SK-N-SH (cell line): ENCODE measurements at regions not wholly inside any gene's neighbourhood (a gene's known extent, or its start where the extent isn't known, plus 50 kb on each side); places are given as distances from the start of the nearest gene placed in this dataset.
A peak's percentile ranks its signal among the peaks of the same experiment; 100 is the strongest.

Experiments
- CTCF ChIA-PET: fragments of 300-600, 350-600 bp; formaldehyde crosslinking; extraction: SDS; loops from one replicate; lab custom pipeline; 2021; lab: Yijun Ruan, JAX
- POLR2A ChIA-PET: fragments of 350-600 bp; sonication (Branson Sonifier 250); formaldehyde crosslinking; extraction: SDS; loops from one replicate; lab custom pipeline; 2020; ENCODE audit warnings: antibody characterized with exemption, inconsistent platforms; lab: Yijun Ruan, JAX
- DNase-seq: peaks from one replicate; pipeline ENCODE4 v3.0.0; 2012
- H2AFZ ChIP-seq: fragments of 200-600 bp; sonication (generic); 2 replicates; pipeline ENCODE4 v1.8.1; 2016; ENCODE audit warnings: antibody characterized with exemption, mild to moderate bottlenecking, low read depth
- H3F3A ChIP-seq: fragments of 200-600 bp; sonication (generic); replicated peaks from 2 replicates; pipeline ENCODE3; 2016; ENCODE audit warnings: antibody characterized with exemption, mild to moderate bottlenecking; ENCODE audit not compliant: insufficient read depth
- H3K27ac ChIP-seq, 2 experiments: fragments of 200-500 bp in 1 of 2; fragments of 200-600 bp in 1 of 2; sonication (Bioruptor generic) in 1 of 2; sonication (generic), shearing (Covaris generic) in 1 of 2; 2 replicates each; pipeline versions ENCODE4 v1.5.1 to v1.6.1; 2014 to 2016; ENCODE audit warnings: low read depth in 2 of 2, inconsistent platforms in 1 of 2, low read length in 1 of 2, mild to moderate bottlenecking in 1 of 2, mixed read lengths in 1 of 2
- H3K27me3 ChIP-seq: fragments of 200-600 bp; sonication (generic), shearing (Covaris generic); 2 replicates; pipeline ENCODE4 v1.6.1; 2016; ENCODE audit warnings: mixed run types; ENCODE audit not compliant: insufficient read depth
- H3K36me3 ChIP-seq, 2 experiments: fragments of 200-500 bp in 1 of 2; fragments of 200-600 bp in 1 of 2; sonication (Bioruptor generic) in 1 of 2; sonication (generic) in 1 of 2; replicated peaks in 1 of 2; 2 replicates each; pipeline versions ENCODE3 to v1.5.1; 2014 to 2016; ENCODE audit warnings: low read length in 1 of 2, mild to moderate bottlenecking in 1 of 2; ENCODE audit not compliant: insufficient read depth in 2 of 2, control insufficient read depth in 1 of 2
- H3K4me1 ChIP-seq, 2 experiments: fragments of 200-500 bp in 1 of 2; fragments of 200-600 bp in 1 of 2; sonication (Bioruptor generic) in 1 of 2; sonication (generic), shearing (Covaris generic) in 1 of 2; 2 replicates each; pipeline versions ENCODE4 v1.5.1 to v1.6.1; 2014 to 2016; ENCODE audit warnings: low read depth in 1 of 2, low read length in 1 of 2, mixed run types in 1 of 2; ENCODE audit not compliant: insufficient read depth in 2 of 2, control insufficient read depth in 1 of 2
- H3K4me2 ChIP-seq: fragments of 200-600 bp; sonication (generic), shearing (Covaris generic); 2 replicates; pipeline ENCODE4 v1.6.1; 2017; ENCODE audit warnings: mixed run types
- H3K4me3 ChIP-seq, 2 experiments: fragments of 200-500 bp in 1 of 2; fragments of 200-600 bp in 1 of 2; sonication (Bioruptor generic) in 1 of 2; sonication (generic), shearing (Covaris generic) in 1 of 2; 2 replicates each; pipeline versions ENCODE4 v1.5.1 to v1.8.1; 2014 to 2016; ENCODE audit warnings: low read depth in 2 of 2, inconsistent platforms in 1 of 2, low read length in 1 of 2, mild to moderate bottlenecking in 1 of 2, mixed read lengths in 1 of 2, moderate library complexity in 1 of 2
- H3K79me2 ChIP-seq: fragments of 200-600 bp; sonication (generic); 2 replicates; pipeline ENCODE4 v1.8.1; 2017; ENCODE audit warnings: mild to moderate bottlenecking; ENCODE audit not compliant: insufficient read depth
- H3K9ac ChIP-seq: fragments of 200-600 bp; sonication (generic); 2 replicates; pipeline ENCODE4 v1.6.1; 2017; ENCODE audit warnings: mixed run types
- H3K9me2 ChIP-seq: fragments of 200-600 bp; sonication (generic); 2 replicates; pipeline ENCODE4 v1.6.1; 2017; ENCODE audit warnings: mixed run types
- H3K9me3 ChIP-seq: fragments of 200-600 bp; sonication (generic); 2 replicates; pipeline ENCODE4 v1.6.1; 2017; ENCODE audit warnings: mixed run types, mild to moderate bottlenecking, moderate library complexity
- H4K20me1 ChIP-seq: fragments of 200-600 bp; sonication (generic); 2 replicates; pipeline ENCODE4 v1.6.1; 2017; ENCODE audit warnings: mild to moderate bottlenecking, mixed run types; ENCODE audit not compliant: insufficient read depth
- CHD2 ChIP-seq: fragments of 150-350 bp; IDR thresholded peaks from 2 replicates; pipeline ENCODE4 v1.6.1; 2018; ENCODE audit warnings: low read length; ENCODE audit not compliant: partially characterized antibody
- ELF1 ChIP-seq: IDR thresholded peaks from 2 replicates; pipeline ENCODE4 v1.4.0; 2012
- FOSL2 ChIP-seq: IDR thresholded peaks from 2 replicates; pipeline ENCODE4 v1.4.0; 2012; ENCODE audit warnings: low read depth, mild to moderate bottlenecking, moderate library complexity, borderline replicate concordance
- FOXJ3 ChIP-seq: sonication (generic); formaldehyde crosslinking; IDR thresholded peaks from 2 replicates; pipeline ENCODE4 v1.5.1; 2020; ENCODE audit warnings: mild to moderate bottlenecking, missing genetic modification reagents
- GABPA ChIP-seq: IDR thresholded peaks from 2 replicates; pipeline ENCODE4 v1.4.0; 2012; ENCODE audit warnings: low read depth, mild to moderate bottlenecking
- GATA2 ChIP-seq: sonication (generic); formaldehyde crosslinking; IDR thresholded peaks from 2 replicates; pipeline ENCODE4 v1.5.0; 2020; ENCODE audit warnings: mild to moderate bottlenecking, missing genetic modification reagents
- MEF2A ChIP-seq: IDR thresholded peaks from 2 replicates; pipeline ENCODE4 v1.4.0; 2012; ENCODE audit warnings: low read depth, borderline replicate concordance
- RAD21 ChIP-seq: IDR thresholded peaks from 2 replicates; pipeline ENCODE4 v1.6.1; 2012; ENCODE audit warnings: mild to moderate bottlenecking, low read length
- SIN3A ChIP-seq: IDR thresholded peaks from 2 replicates; pipeline ENCODE4 v1.6.1; 2012; ENCODE audit warnings: low read depth, mild to moderate bottlenecking, low read length, moderate library complexity, borderline replicate concordance
- SMC3 ChIP-seq: IDR thresholded peaks from 2 replicates; pipeline ENCODE4 v1.6.1; 2012; ENCODE audit warnings: low read depth, low read length, improper control_type of control experiment
- YY1 ChIP-seq: IDR thresholded peaks from 2 replicates; pipeline ENCODE4 v1.4.0; 2012; ENCODE audit warnings: low read depth, mild to moderate bottlenecking
- WGBS: methylation state at CpG from one replicate; pipeline ENCODE4 v1.1.6; 2017; ENCODE audit warnings: low lambda C conversion rate; 5-methylcytosine and 5-hydroxymethylcytosine counted together
- TF ChIP-seq, protein P1 (sequence below): IDR thresholded peaks from 2 replicates; pipeline ENCODE4 v1.4.0; 2012; ENCODE audit warnings: low read depth, borderline replicate concordance
- TF ChIP-seq, protein P2 (sequence below): fragments of 150-350 bp; IDR thresholded peaks from 2 replicates; pipeline ENCODE4 v1.6.1; 2017; ENCODE audit warnings: antibody characterized with exemption, low read length, low read depth, borderline replicate concordance

DNA sequence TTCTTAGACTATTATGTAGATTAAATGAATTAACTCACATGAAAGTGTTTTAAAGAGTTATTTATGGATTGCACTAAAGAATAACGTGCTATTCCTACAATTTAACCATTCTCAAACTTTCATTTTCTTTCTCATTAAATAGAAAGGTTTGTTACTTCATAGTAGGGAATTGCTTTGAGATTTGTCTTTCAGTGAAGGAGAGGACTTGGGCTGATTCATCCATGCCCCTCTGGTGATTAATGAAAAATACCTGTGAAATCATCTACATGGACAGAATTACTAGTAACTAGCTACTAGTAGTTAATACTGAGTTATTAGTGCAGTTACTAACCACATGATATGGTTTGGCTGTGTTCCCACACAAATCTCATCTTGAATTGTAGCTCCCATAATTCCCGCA is 275.8 kb upstream of the CDH20 start:
- ChIA-PET CTCF (no interaction called here), POLR2A (no interaction called here)
- Histone ChIP-seq H3K9me2 (no peaks in the 10 kb centered on the region), H2AFZ (no peak overlapping the region), H3F3A (no peaks in the 10 kb centered on the region), H3K4me3 (0 out of 4 replicates have a peak overlapping the region, but pooled peaks of 1 of the 2 experiments have one; percentile 10), H3K79me2 (no peaks in the 10 kb centered on the region), H3K9me3 (no peaks in the 10 kb centered on the region), H3K4me1 (no peaks in the 10 kb centered on the region), H3K27me3 (no peaks in the 10 kb centered on the region), H3K27ac (no peak overlapping the region), H3K9ac (no peak overlapping the region), H3K36me3 (no peaks in the 10 kb centered on the region), H3K4me2 (no peak overlapping the region), H4K20me1 (no peaks in the 10 kb centered on the region)
- 51% methylated on average over 2 of the region's 2 CpGs for WGBS
- DNase-seq: no peak
- no peak for TF ChIP-seq CHD2
- TF ChIP-seq SMC3: no peak
- no peak for TF ChIP-seq FOXJ3
- TF ChIP-seq, protein P1, sequence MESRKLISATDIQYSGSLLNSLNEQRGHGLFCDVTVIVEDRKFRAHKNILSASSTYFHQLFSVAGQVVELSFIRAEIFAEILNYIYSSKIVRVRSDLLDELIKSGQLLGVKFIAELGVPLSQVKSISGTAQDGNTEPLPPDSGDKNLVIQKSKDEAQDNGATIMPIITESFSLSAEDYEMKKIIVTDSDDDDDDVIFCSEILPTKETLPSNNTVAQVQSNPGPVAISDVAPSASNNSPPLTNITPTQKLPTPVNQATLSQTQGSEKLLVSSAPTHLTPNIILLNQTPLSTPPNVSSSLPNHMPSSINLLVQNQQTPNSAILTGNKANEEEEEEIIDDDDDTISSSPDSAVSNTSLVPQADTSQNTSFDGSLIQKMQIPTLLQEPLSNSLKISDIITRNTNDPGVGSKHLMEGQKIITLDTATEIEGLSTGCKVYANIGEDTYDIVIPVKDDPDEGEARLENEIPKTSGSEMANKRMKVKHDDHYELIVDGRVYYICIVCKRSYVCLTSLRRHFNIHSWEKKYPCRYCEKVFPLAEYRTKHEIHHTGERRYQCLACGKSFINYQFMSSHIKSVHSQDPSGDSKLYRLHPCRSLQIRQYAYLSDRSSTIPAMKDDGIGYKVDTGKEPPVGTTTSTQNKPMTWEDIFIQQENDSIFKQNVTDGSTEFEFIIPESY: no peak

DNA sequence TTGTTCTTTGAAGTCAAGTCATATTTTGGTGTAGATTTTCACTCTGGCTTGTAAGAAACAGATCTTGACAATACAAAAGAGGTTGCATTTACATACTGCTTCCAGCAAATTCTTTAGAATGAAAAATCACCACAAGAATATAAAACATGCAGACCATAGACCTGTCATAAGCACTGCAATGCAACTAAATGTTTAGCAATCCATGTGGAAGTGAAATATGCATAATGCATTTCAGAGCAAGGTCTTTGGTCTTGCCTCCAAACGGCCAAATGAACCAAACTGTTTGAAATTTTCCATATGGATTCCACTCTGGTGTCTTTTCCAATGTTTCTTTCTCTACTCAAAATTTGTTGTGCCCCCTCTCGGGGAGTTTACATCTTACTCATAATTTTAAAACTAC is 271.0 kb upstream of the CDH20 start:
- TF ChIP-seq RAD21: no peak
- no peak for TF ChIP-seq SIN3A
- no peak for TF ChIP-seq GABPA
- TF ChIP-seq ELF1: no peak
- no peak for TF ChIP-seq YY1
- no peak for TF ChIP-seq FOSL2
- no peak for TF ChIP-seq GATA2 (CRISPR knock-in tag)
- no peaks in the 10 kb centered on the region for H3K9me2 ChIP-seq
- no peak for DNase-seq
- no peak overlapping the region for H3K4me3 ChIP-seq
- no peak overlapping the region; a peak in 1 of 4 replicates for H3K27ac ChIP-seq
- no peak overlapping the region for H3K9ac ChIP-seq
- no peaks in the 10 kb centered on the region for H3K27me3 ChIP-seq
- H3K79me2 ChIP-seq: no peaks in the 10 kb centered on the region
- POLR2A ChIA-PET: no interaction called here
- CTCF ChIA-PET: no interaction called here
- H3K4me1 ChIP-seq: no peaks in the 10 kb centered on the region
- no peak overlapping the region for H3K4me2 ChIP-seq
- no peaks in the 10 kb centered on the region for H3K36me3 ChIP-seq
- H4K20me1 ChIP-seq: no peaks in the 10 kb centered on the region
- H3K9me3 ChIP-seq: no peaks in the 10 kb centered on the region
- WGBS: 21% methylated on average over 2 of the region's 2 CpGs
- H2AFZ ChIP-seq: no peak overlapping the region
- H3F3A ChIP-seq: no peaks in the 10 kb centered on the region

DNA sequence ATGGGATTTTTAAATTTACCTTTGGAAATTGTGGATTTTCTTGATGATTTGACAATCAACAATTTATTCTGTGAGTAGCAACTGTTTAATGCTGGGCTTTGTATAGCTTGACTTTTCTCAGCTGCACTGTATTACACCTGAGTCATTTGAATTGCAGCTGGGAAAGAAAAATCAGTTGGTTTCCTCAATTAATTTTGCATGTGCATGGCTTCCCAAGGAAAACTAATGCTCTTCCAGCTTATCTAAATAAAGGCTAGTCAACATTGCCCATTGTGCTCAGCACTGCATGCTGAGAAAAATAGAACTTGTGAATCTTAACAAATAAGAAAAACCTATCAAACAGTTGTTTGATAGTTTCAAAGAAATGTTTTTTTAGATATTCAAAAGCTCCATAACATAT is 268.3 kb upstream of the CDH20 start:
- Histone ChIP-seq H2AFZ (no peak overlapping the region), H3K79me2 (no peaks in the 10 kb centered on the region), H3K4me2 (no peak overlapping the region), H3K27ac (no peak overlapping the region), H3F3A (no peaks in the 10 kb centered on the region), H3K9me2 (no peaks in the 10 kb centered on the region), H3K9ac (no peak overlapping the region), H3K27me3 (no peaks in the 10 kb centered on the region), H3K9me3 (no peaks in the 10 kb centered on the region), H3K4me3 (no peak overlapping the region), H3K36me3 (no peaks in the 10 kb centered on the region), H4K20me1 (no peaks in the 10 kb centered on the region), H3K4me1 (no peaks in the 10 kb centered on the region)
- no peak for TF ChIP-seq MEF2A
- TF ChIP-seq, protein P2, sequence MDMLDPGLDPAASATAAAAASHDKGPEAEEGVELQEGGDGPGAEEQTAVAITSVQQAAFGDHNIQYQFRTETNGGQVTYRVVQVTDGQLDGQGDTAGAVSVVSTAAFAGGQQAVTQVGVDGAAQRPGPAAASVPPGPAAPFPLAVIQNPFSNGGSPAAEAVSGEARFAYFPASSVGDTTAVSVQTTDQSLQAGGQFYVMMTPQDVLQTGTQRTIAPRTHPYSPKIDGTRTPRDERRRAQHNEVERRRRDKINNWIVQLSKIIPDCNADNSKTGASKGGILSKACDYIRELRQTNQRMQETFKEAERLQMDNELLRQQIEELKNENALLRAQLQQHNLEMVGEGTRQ: no peak
- no peak for DNase-seq
- CTCF ChIA-PET: no interaction called here
- POLR2A ChIA-PET: no interaction called here
